ENCODE measurements at regions not wholly inside any gene's neighbourhood (a gene's known extent, or its start where the extent isn't known, plus 50 kb on each side); places are given as distances from the start of the nearest gene placed in this dataset.

GRCh38 chr17:49918591-49918990 lies 50.4 kb upstream of the DLX4 start:
- intact Hi-C loops (cut with micrococcal nuclease; ENCODE audit: unreplicated experiment): no loop called here

More at GRCh38 chr17:49918591-49918990, 50.4 kb upstream of the DLX4 start:
- BruUV-seq (replicated peaks): no TSS peak
- Mint-ChIP-seq H3K9me3 (ENCODE audit: unreplicated experiment) (no peaks in the 10 kb centered on the region), H3K4me3 (ENCODE audit: unreplicated experiment) (no peak overlapping the region), H3K27ac (ENCODE audit: unreplicated experiment) (no peak overlapping the region), H3K4me1 (ENCODE audit: low read depth, unreplicated experiment) (peaks cover 59% of the 10 kb centered on the region), H3K36me3 (ENCODE audit: insufficient read depth, unreplicated experiment) (no peaks in the 10 kb centered on the region), H3K27me3 (ENCODE audit: insufficient read depth, unreplicated experiment) (no peaks in the 10 kb centered on the region)
- DNase-seq: no peak
- TF ChIP-seq, protein P1, sequence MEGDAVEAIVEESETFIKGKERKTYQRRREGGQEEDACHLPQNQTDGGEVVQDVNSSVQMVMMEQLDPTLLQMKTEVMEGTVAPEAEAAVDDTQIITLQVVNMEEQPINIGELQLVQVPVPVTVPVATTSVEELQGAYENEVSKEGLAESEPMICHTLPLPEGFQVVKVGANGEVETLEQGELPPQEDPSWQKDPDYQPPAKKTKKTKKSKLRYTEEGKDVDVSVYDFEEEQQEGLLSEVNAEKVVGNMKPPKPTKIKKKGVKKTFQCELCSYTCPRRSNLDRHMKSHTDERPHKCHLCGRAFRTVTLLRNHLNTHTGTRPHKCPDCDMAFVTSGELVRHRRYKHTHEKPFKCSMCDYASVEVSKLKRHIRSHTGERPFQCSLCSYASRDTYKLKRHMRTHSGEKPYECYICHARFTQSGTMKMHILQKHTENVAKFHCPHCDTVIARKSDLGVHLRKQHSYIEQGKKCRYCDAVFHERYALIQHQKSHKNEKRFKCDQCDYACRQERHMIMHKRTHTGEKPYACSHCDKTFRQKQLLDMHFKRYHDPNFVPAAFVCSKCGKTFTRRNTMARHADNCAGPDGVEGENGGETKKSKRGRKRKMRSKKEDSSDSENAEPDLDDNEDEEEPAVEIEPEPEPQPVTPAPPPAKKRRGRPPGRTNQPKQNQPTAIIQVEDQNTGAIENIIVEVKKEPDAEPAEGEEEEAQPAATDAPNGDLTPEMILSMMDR (IDR thresholded peaks at IDR 0.05; ENCODE audit: insufficient read depth in 1 of 2, low read depth in 1 of 2, low read length in 1 of 2, severe bottlenecking in 1 of 2, unreplicated experiment in 1 of 2): no peak
- Histone ChIP-seq H3K27me3 (replicated peaks; ENCODE audit: control insufficient read depth, insufficient read depth, low read length) (no peaks in the 10 kb centered on the region), H3K36me3 (ENCODE audit: control insufficient read depth, insufficient read depth, low read length) (no peaks in the 10 kb centered on the region), H3K9me3 (no peaks in the 10 kb centered on the region), H3K4me1 (peaks cover 54% of the 10 kb centered on the region), H3K4me3 (ENCODE audit: low read depth, low read length) (no peak overlapping the region)
- CTCF ChIA-PET: interaction anchor here (0.9 to 1.0 kb wide), 3 partner anchors 13 to 282 kb away, joined by 3 to 6 read pairs (median 4); no protein-coding TSS in a partner anchor
- POLR2A ChIA-PET: no interaction called here
